Erythroblast (primary cell): ENCODE measurements at regions not wholly inside any gene's neighbourhood (a gene's known extent, or its start where the extent isn't known, plus 50 kb on each side); places are given as distances from the start of the nearest gene placed in this dataset.

Experiments
- GATA1 ChIP-seq: IDR thresholded peaks from 2 replicates; pipeline ENCODE4 v1.6.1; 2011; ENCODE audit warnings: low read depth, mild to moderate bottlenecking, control low read depth, low read length, moderate library complexity
- POLR2A ChIP-seq: IDR thresholded peaks from 2 replicates; pipeline ENCODE4 v1.6.1; 2011; ENCODE audit warnings: mild to moderate bottlenecking, low read length

GRCh38 chr10:130914367-130914766 lies 397.2 kb downstream of the TCERG1L start:
- TF ChIP-seq POLR2A (no peak), GATA1 (no peak)
